Midbrain (tissue), 1 donor: ENCODE measurements at regions not wholly inside any gene's neighbourhood (a gene's known extent, or its start where the extent isn't known, plus 50 kb on each side); places are given as distances from the start of the nearest gene placed in this dataset.

Source experiments
- DNase-seq: peaks from one replicate; lab custom pipeline; 2025; lab: John Stamatoyannopoulos, UW

- DNase-seq, result no peak
These were observed 72.8 kb upstream of the SEMA3C start for GRCh38 chr7:80991654-80992053.

DNA sequence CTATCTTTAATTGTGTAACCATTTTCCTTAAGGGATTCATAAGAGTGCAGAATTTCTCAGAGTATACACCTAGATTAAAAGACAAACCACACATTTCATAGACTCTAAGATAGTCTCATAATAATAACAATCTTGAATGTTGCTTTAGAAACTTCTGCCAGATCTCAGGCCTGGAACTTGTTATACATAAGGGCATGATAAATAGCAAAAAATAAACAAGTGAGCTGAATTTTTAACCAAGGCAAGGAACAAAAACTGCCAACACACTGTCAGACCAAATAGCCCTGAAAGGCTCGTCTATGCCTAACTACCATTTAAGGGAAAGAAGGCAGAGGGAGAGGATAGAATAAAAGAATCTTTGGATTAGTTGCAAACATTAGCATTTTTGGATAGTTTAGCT, 65.8 kb upstream of the SEMA3C start:
- DNase-seq, result no peak

DNA sequence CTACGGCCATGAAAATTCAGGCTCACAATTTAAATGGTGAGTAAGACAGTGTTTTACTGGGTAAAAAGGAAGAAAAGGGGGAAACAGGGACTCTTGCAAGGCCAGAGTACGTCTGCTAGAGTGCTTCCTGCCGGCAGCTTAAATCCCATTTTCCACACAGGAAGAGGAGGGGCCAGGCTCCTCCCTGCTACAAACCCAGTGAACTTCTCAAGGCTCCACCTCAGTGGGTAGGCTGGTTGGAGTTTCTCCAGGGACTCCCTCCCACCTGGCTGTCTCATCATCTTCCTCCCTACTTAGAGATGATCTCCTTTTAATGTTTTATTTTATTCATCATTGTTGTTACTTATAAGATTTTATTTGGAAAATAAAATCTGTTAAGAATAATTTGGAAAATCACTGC, 62.6 kb upstream of the SEMA3C start:
- DNase-seq, result no peak

DNA sequence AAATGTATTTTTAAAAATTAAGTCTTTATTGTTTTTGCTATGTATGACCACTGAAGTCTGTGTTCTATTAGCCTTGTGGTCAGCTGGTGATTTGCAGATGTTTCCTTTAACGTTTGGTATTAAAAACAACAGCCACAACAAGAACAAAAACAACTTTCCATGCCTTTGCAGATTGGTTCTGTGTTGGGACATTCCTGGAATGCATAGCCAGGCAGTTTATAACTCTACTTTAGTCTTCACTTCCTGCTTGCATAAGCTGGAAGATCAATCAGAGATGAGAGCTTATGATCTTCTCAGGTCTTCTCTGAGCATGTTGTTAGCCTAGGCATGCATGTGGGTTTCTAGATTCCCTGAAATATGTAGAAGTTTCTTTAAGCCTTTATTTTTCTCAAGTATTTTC, 58.9 kb upstream of the SEMA3C start:
- no peak for DNase-seq

GRCh38 chr7:80974396-80975358, 55.8 kb upstream of the SEMA3C start:
- no peak for DNase-seq

- no peak for DNase-seq
These were observed 52.4 kb upstream of the SEMA3C start for GRCh38 chr7:80971225-80971624.
